ENCODE measurements at regions not wholly inside any gene's neighbourhood (a gene's known extent, or its start where the extent isn't known, plus 50 kb on each side); places are given as distances from the start of the nearest gene placed in this dataset.

DNA sequence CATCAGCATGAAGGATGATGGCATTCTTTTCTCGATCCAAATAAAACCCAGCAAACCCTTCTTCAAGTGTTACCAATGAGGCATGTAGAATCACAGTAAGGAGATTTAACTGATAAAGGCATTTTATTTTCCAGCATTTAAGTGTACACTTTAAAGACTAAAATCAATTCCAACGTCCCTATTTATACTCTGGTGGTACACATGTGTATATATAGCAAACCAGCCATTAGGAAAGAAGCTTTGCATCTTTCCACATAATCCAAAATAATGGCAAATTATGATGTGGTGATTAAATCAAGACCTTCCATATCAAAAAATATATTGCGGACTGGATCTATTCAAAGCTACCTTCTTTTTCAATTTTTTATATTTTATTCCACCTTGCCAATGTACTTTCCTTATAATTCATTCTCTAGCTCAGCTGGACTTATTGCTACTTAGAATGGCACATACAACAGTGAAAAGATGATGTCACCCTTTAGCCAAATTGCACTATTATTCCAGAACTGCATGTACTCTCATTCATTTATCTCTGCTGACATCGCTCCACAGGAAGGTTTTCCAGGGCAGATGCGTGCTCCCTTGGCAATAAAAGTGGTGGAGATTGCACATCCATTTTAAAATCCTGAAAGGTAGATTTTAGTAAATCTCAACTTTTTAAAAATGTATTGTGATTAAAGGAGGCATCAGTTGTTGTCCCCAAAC lies 63.3 kb upstream of the SLC30A5 start:
- TF ChIP-seq POLR2AphosphoS5 (IDR thresholded peaks at IDR 0.05) (no peak), EP300 (IDR thresholded peaks at IDR 0.05) (no peak)
- TF ChIP-seq, protein P1, sequence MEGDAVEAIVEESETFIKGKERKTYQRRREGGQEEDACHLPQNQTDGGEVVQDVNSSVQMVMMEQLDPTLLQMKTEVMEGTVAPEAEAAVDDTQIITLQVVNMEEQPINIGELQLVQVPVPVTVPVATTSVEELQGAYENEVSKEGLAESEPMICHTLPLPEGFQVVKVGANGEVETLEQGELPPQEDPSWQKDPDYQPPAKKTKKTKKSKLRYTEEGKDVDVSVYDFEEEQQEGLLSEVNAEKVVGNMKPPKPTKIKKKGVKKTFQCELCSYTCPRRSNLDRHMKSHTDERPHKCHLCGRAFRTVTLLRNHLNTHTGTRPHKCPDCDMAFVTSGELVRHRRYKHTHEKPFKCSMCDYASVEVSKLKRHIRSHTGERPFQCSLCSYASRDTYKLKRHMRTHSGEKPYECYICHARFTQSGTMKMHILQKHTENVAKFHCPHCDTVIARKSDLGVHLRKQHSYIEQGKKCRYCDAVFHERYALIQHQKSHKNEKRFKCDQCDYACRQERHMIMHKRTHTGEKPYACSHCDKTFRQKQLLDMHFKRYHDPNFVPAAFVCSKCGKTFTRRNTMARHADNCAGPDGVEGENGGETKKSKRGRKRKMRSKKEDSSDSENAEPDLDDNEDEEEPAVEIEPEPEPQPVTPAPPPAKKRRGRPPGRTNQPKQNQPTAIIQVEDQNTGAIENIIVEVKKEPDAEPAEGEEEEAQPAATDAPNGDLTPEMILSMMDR (IDR thresholded peaks at IDR 0.05): no peak

Measured in gastroesophageal sphincter (tissue), 3 donors.